Gastroesophageal sphincter (tissue), 3 donors: ENCODE measurements at regions not wholly inside any gene's neighbourhood (a gene's known extent, or its start where the extent isn't known, plus 50 kb on each side); places are given as distances from the start of the nearest gene placed in this dataset.

Source experiments
- CTCF ChIP-seq, 4 experiments: fragments of 200-600 bp in 2 of 4; fragments of 450-650 bp in 2 of 4; sonication (generic) in 1 of 4; IDR thresholded peaks; one replicate each; pipeline ENCODE4 v1.5.1; 2017 to 2019; ENCODE audit warnings: antibody characterized with exemption in 4 of 4, mild to moderate bottlenecking in 2 of 4, moderate library complexity in 2 of 4
- EP300 ChIP-seq: sonication (generic); formaldehyde crosslinking; IDR thresholded peaks from one replicate; pipeline ENCODE4 v1.6.1; 2017; ENCODE audit warnings: antibody characterized with exemption, mild to moderate bottlenecking
- POLR2A ChIP-seq, 2 donors: fragments of 450-650 bp; IDR thresholded peaks; one replicate each; pipeline ENCODE4 v1.6.1; 2017; ENCODE audit warnings: antibody characterized with exemption in 2 of 2, mild to moderate bottlenecking in 2 of 2, moderate library complexity in 1 of 2

- TF ChIP-seq CTCF (IDR thresholded peaks at IDR 0.05) (no peak), EP300 (no peak), POLR2A (IDR thresholded peaks at IDR 0.05) (no peak)
These were observed 201.0 kb upstream of the SALL3 start for GRCh38 chr18:78778651-78779050.
